ENCODE measurements at regions not wholly inside any gene's neighbourhood (a gene's known extent, or its start where the extent isn't known, plus 50 kb on each side); places are given as distances from the start of the nearest gene placed in this dataset.

- DNase-seq (ENCODE audit: low read depth in 1 of 2, low spot score in 1 of 2): no peak
- Histone ChIP-seq H3K27ac (replicated peaks) (no peak overlapping the region), H3K27me3 (ENCODE audit: insufficient read depth, poor library complexity, severe bottlenecking) (peaks cover 2% of the 10 kb centered on the region), H3K4me3 (replicated peaks; ENCODE audit: insufficient read depth, low read length) (no peak overlapping the region)
- TF ChIP-seq POLR2AphosphoS5 (IDR thresholded peaks at IDR 0.05; ENCODE audit: low read depth) (no peak), GABPA (IDR thresholded peaks at IDR 0.05; ENCODE audit: low read depth) (no peak), CTCF (IDR thresholded peaks at IDR 0.05; ENCODE audit: insufficient read depth, low read length) (no peak), SPI1 (IDR thresholded peaks at IDR 0.05; ENCODE audit: borderline replicate concordance, low read depth) (no peak), REST (IDR thresholded peaks at IDR 0.05; ENCODE audit: insufficient replicate concordance, low read depth) (no peak)
Measured at GRCh38 chr6:40290816-40291215, 296.3 kb downstream of the LRFN2 start.

- Histone ChIP-seq H3K4me3 (replicated peaks; ENCODE audit: insufficient read depth, low read length) (no peak overlapping the region), H3K27ac (replicated peaks) (no peak overlapping the region), H3K27me3 (ENCODE audit: insufficient read depth, poor library complexity, severe bottlenecking) (peaks cover 2% of the 10 kb centered on the region)
- no peak for DNase-seq (ENCODE audit: low read depth in 1 of 2, low spot score in 1 of 2)
- TF ChIP-seq GABPA (IDR thresholded peaks at IDR 0.05; ENCODE audit: low read depth): no peak
- no peak for TF ChIP-seq POLR2AphosphoS5 (IDR thresholded peaks at IDR 0.05; ENCODE audit: low read depth)
- TF ChIP-seq SPI1 (IDR thresholded peaks at IDR 0.05; ENCODE audit: borderline replicate concordance, low read depth): no peak
- no peak for TF ChIP-seq REST (IDR thresholded peaks at IDR 0.05; ENCODE audit: insufficient replicate concordance, low read depth)
- TF ChIP-seq CTCF (IDR thresholded peaks at IDR 0.05; ENCODE audit: insufficient read depth, low read length): no peak
Measured at GRCh38 chr6:40288919-40289318, 298.2 kb downstream of the LRFN2 start.

- Histone ChIP-seq H3K4me3 (replicated peaks; ENCODE audit: insufficient read depth, low read length) (no peak overlapping the region), H3K27me3 (ENCODE audit: insufficient read depth, poor library complexity, severe bottlenecking) (peaks cover 2% of the 10 kb centered on the region), H3K27ac (replicated peaks) (no peak overlapping the region)
- no peak for TF ChIP-seq REST (IDR thresholded peaks at IDR 0.05; ENCODE audit: insufficient replicate concordance, low read depth)
- no peak for TF ChIP-seq CTCF (IDR thresholded peaks at IDR 0.05; ENCODE audit: insufficient read depth, low read length)
- TF ChIP-seq GABPA (IDR thresholded peaks at IDR 0.05; ENCODE audit: low read depth): no peak
- TF ChIP-seq POLR2AphosphoS5 (IDR thresholded peaks at IDR 0.05; ENCODE audit: low read depth): no peak
- no peak for TF ChIP-seq SPI1 (IDR thresholded peaks at IDR 0.05; ENCODE audit: borderline replicate concordance, low read depth)
- no peak for DNase-seq (ENCODE audit: low read depth in 1 of 2, low spot score in 1 of 2)
Measured at GRCh38 chr6:40287296-40287850, 299.8 kb downstream of the LRFN2 start.

All from HL-60 (cell line).